ENCODE measurements at regions not wholly inside any gene's neighbourhood (a gene's known extent, or its start where the extent isn't known, plus 50 kb on each side); places are given as distances from the start of the nearest gene placed in this dataset.

- TF ChIP-seq, protein P1, sequence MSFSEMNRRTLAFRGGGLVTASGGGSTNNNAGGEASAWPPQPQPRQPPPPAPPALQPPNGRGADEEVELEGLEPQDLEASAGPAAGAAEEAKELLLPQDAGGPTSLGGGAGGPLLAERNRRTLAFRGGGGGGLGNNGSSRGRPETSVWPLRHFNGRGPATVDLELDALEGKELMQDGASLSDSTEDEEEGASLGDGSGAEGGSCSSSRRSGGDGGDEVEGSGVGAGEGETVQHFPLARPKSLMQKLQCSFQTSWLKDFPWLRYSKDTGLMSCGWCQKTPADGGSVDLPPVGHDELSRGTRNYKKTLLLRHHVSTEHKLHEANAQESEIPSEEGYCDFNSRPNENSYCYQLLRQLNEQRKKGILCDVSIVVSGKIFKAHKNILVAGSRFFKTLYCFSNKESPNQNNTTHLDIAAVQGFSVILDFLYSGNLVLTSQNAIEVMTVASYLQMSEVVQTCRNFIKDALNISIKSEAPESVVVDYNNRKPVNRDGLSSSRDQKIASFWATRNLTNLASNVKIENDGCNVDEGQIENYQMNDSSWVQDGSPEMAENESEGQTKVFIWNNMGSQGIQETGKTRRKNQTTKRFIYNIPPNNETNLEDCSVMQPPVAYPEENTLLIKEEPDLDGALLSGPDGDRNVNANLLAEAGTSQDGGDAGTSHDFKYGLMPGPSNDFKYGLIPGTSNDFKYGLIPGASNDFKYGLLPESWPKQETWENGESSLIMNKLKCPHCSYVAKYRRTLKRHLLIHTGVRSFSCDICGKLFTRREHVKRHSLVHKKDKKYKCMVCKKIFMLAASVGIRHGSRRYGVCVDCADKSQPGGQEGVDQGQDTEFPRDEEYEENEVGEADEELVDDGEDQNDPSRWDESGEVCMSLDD (tag by site-specific recombination; IDR thresholded peaks at IDR 0.05) = no peak
- TF ChIP-seq ZNF362 (tag by site-specific recombination; IDR thresholded peaks at IDR 0.05) = no peak
- TF ChIP-seq, protein P2, sequence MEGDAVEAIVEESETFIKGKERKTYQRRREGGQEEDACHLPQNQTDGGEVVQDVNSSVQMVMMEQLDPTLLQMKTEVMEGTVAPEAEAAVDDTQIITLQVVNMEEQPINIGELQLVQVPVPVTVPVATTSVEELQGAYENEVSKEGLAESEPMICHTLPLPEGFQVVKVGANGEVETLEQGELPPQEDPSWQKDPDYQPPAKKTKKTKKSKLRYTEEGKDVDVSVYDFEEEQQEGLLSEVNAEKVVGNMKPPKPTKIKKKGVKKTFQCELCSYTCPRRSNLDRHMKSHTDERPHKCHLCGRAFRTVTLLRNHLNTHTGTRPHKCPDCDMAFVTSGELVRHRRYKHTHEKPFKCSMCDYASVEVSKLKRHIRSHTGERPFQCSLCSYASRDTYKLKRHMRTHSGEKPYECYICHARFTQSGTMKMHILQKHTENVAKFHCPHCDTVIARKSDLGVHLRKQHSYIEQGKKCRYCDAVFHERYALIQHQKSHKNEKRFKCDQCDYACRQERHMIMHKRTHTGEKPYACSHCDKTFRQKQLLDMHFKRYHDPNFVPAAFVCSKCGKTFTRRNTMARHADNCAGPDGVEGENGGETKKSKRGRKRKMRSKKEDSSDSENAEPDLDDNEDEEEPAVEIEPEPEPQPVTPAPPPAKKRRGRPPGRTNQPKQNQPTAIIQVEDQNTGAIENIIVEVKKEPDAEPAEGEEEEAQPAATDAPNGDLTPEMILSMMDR (tag by site-specific recombination; IDR thresholded peaks at IDR 0.05) = no peak
- TF ChIP-seq ZNF274 (IDR thresholded peaks at IDR 0.05; ENCODE audit: low read length) = no peak
- no peak for TF ChIP-seq ZNF274 (tag by site-specific recombination; IDR thresholded peaks at IDR 0.05; ENCODE audit: borderline replicate concordance)
- no peak for TF ChIP-seq SETDB1 (IDR thresholded peaks at IDR 0.05; ENCODE audit: insufficient read length, low read length)
- no peak for TF ChIP-seq ZSCAN30 (tag by site-specific recombination; IDR thresholded peaks at IDR 0.05)
- TF ChIP-seq YY1 (tag by site-specific recombination; IDR thresholded peaks at IDR 0.05) = no peak
- no peak for TF ChIP-seq SP2 (tag by site-specific recombination; IDR thresholded peaks at IDR 0.05)
These were observed 53.2 kb upstream of the GRIA1 start for GRCh38 chr5:153437251-153437650.
